EH (cell line): ENCODE measurements at regions not wholly inside any gene's neighbourhood (a gene's known extent, or its start where the extent isn't known, plus 50 kb on each side); places are given as distances from the start of the nearest gene placed in this dataset.
"Not testable (repeated sequence)": the region's sequence is repeated elsewhere in the genome, so short reads cannot be mapped to it uniquely, and the experiment has no call there.

Experiments used
- DNase-seq: peaks from one replicate; pipeline ENCODE4 v3.0.0-alpha.2; 2015; ENCODE audit warnings: low read depth

DNA sequence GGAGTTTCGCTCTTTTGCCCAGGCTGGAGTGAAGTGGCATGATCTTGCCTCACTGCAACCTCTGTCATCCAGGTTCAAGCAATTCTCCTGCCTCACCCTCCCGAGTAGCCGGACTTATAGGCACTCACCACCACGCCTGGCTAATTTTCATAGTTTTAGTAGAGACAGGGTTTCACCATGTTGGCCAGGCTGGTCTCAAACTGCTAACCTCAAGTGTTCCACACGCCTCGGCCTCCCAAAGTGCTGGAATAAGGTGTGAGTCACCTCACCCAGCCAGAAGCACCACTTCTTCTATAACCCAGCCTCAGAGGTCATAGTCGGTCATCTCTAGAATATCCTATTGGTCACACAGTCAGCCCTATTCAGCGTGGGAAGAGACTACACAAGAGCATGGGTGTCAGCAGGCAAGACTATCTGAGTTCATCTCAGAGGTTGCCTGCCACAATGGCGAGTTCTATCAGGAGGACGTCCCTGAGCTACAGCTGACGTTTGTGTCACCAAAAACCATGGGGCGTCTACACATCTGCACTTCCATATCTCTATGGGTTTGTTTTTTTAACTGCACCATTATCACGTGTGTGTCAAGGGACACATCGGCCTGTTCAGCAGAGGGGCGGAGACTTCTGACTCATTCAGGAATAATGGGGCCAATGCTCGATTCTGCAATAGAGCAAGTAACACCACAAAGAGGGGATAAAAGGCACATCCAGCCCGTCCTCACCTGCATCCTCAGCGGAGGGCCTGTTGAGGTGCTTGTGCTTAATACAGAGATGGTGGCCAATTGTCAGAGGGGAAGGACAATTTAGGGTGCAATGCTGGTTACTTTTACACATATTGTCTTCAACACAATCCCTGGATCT, 256.3 kb upstream of the IRF2BP2 start:
- peak; percentile 90 for DNase-seq

DNA sequence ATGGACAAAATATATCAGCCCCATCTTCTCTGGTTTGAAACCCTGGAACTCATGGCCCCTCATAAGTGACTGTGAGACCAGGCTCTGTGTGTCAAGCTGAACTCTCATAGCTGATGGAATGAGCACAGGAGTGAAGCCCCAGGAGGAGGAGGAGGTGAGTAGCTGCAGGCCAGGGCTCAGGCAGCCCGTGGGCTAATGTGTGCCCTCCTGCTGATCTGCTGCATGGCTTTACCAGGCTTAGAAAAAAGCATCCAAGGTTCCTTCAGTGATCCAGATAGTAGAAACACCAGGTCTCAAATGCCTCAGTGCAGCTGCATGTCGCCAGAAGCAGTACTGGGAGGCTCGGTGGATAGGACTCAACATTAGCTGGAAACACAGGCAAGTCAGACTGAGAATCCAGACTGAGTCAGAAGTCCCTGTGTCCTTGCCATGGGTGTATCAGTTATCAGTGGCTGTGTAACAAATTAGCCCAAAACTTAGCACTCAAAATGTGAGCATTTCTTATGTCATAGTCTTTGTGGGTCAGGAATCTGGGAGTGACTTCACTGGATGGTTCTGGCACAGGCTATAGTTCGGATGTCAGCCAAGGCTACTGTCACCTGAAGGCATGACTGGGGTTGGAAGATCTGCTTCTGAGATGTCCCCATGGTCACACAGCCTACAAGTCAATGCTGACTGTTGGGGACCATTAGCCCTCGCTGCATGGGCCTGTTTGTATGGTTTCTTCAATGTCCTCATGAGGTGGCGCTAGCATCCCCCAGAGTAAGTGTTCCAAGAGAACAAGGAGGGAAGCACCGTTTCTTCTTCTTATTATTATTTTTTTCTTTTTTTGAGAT, 255.4 kb upstream of the IRF2BP2 start:
- no peak for DNase-seq

DNA sequence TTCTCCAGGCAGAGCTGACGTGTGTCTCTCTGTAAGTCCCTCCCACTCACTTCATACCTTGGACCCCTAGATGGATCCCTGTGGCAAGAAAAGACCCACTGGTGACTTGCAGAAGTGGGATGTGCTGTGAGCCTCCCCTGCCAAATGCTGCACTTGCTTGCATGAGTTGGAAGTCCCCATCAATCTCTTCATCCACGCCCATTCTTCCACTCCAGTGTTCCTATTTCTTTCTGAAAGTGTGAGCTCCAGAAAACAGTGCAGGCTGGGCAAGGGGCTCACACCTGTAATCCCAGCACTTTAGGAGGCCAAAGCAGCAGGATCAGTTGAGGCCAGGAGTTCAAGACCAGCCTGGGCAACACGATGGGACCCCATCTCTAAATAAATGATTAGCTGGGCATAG, 254.1 kb upstream of the IRF2BP2 start:
- no peak for DNase-seq

DNA sequence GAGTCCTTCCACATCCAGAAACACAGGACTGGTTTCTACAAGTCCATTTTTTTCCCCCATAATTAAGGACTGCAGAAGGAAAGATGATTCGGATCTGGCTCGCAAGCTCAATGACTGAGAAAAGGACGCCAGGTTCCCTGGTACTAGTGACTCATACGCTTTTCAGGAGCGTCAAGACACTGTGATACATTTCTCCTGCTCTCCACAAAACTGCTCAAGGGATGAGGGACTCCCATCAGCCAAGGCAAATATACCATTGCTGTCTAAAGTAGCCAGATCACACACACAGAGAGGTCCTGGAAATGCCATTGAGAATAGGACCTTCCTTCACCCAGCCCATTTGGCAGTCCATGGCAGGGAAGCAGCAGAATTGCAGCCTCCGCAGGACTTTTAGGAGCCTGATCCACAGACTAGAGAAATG, 253.6 kb upstream of the IRF2BP2 start:
- peak; percentile 81 for DNase-seq

DNA sequence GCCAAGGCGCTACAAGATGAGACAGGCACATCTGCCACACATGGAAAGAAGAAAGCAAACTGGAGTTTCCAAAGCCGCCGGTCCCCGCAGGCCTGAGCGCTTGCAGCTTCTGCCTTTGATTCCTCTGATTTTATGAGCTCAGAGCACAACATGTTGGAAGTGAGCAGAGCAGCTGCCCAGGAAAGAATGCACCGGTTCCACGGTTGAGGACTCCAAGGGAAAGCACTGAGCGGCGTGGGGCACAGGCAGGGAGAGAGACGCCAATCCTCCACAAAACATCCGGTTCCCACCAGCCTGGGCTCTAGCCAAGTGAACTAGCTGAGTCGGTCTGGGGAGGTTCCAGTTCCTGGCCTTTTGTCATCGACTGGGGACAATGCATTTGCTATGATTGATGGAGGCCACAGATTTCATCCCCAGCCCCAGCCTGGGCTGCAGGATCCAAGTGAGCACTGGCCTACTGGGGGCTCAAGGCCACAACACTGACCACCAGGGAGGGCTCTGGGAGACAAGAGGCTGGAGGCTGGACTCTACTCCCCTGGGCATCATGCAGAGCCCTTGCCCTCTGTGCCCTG, 253.1 kb upstream of the IRF2BP2 start:
- DNase-seq = peak; percentile 86

DNA sequence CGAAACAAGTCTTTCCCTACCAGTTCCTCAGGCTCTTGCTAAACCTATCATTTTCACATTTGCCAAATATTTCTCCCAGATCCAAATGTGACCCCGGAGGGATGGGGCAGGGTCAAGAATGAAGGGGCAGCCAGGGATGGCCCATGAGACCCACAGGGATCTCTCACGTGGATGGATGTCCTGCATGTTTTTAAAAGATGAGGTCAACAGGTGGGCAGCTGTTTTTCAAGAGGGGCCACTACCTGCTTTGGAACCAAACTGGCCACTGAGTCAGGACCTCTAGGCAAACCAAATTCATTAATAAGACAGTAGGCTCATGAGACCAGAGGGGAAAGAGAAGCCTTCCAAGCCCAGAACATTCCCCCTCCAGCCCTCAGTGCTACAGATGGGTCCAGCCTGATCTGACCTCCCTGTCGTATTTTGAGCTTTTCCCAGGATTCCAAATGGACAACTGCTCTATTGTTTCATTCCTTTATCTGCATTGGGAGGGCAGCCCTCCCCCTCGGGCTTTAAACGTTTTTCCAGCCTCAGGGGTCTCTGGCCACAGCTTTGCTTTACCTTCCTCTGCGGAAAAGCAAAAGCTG, 252.5 kb upstream of the IRF2BP2 start:
- DNase-seq = no peak

DNA sequence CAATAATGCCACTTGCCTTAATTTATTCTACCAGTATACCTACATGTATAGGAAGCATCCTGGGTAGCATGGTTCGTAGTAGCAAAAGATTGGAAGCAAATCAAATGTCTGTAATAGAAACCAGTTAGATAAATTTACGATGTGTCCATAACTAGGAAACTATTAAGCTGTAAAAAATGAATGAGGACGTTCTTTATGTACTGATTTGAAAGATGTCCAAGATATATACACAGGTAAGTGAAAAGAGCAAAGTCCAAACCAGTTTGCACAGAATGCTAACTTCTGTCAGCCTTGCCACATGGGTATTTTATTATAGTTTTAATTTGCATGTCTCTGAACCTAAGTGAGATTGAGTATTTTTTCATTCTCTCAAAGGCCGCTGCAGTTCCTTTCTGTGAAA, 251.8 kb upstream of the IRF2BP2 start:
- DNase-seq = no peak

DNA sequence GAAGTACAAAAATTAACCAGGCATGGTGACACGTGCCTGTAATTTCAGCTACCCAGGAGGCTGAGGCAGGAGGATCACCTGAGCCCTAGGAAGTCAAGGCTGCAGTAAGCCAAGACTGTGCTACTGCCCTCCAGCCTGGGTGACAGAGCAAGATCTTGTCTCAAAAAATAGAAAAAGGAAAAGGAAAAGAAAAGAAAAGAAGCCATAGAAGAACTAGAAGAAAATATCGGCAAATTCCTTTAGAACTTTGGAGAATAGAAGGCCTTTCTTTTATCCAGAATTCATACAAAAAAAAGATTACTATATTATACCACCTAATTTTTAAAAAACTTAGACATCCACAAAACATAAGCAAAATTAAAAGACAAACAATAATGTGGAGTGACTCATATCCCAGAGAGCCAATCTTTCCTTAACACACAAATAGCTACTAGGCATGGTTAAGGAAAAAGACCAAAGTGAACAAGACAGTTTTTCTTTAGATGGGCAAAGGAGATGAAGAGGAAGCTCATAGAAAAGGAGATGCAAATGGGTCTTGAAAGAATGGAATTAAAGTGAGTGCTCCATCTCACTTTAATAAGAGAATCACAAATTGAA, 251.1 kb upstream of the IRF2BP2 start:
- DNase-seq = no peak

DNA sequence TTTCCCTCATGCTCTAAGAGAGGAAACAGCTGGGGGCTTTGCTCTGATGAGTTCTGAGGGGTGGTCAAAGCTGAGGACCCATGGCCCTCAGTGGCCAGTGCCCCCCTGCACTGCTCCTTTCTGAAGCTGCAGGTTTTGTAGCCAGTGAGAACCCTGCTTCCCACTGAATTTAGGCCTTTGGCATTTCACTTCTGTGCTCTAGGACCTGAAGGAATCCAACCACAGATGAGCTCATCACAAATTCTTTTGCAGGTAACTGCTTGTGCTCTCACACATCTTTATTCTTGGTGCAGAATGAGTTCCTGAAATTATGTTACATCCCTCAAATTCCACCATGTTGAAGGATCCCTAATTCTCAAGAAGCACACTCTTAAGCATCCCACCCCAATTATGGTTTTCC, 248.7 kb upstream of the IRF2BP2 start:
- DNase-seq = no peak

DNA sequence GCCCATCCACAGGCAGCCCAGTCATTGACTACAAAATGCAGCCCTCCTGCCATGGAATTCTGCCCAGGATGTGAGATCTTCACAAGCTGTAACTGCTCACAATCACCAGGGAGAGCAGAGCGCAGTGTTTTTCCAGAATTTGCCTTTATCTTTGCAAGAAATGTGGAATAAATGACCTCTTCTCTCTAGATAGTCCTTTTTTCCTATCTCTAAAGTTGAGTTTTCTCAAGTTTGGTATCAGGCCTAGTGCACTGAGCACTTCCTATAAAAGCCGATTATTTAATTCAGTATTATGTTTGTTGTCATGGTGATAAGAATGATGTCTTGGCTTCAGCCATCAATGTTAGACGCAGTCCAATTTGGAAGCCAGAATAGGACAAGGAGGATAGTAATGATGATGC, 246.9 kb upstream of the IRF2BP2 start:
- no peak for DNase-seq

DNA sequence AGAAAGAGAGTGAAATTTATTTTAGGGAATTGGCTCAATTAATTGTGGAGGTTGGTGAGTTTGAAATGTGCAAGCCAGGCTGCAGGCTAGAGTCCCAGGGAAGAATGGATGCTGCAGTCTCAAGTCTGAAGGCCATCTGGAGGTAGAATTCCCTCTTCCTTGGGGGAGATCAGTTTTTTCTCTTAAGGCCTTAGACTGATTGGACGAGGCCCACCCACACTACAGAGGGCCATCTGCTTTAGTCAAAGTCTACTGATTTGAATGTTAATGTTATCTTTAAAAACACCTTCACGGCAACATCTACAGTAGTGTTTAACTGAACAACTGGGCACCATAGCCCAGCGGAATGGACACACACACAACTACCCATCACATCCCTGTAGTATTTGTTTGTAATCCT, 245.9 kb upstream of the IRF2BP2 start:
- no peak for DNase-seq

DNA sequence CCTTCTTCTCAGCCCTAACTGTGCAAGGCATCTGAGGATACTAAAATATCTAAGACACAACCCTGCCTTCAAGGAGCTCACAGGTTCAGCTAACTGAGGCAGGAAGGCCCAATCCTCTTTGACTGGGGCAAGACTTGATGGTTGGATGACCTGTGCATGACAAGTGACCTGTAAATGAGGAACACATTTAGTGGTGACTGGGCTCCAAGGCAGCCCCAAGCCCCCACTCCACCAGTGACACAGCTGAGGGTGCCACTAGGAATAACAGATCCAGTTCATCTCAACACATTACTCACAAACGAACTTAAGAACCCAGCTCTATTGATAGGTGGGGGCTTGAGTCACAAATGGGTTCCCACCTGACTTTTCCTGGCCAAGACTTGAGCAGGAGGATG, 244.7 kb upstream of the IRF2BP2 start:
- DNase-seq = no peak

DNA sequence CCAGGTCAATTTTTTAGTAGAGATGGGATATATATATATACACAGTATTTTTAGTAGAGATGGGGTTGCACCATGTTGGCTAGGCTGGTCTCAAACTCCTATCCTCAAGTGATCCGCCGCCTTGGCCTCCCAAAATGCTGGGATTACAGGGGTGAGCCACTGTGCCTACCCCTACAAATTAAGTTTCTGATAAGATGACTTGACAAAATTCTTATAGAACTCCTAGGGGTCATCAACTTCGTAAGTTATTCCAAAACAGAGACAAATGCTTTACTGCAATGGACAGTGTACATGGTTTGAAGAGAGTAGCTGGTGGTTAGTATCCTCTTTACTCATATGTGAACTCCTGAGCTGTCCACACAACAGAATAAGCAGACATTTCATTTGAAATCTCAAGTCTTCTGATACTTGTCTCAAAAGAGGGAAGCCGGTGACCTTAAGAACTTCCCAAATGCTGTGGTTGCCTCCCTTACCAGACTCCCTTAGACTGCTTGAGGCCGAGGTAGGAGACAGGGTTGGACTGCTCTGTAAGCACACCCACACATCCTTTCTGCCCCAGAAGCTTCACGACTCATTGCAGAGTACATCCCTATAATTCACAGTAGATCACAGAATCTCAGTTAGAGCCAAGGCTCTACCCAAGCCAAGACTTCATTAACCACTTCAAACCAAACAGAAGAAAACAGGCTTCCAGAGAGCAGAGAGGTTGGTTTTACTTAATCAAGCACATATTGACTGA, 244.1 kb upstream of the IRF2BP2 start:
- peak; percentile 51 for DNase-seq

DNA sequence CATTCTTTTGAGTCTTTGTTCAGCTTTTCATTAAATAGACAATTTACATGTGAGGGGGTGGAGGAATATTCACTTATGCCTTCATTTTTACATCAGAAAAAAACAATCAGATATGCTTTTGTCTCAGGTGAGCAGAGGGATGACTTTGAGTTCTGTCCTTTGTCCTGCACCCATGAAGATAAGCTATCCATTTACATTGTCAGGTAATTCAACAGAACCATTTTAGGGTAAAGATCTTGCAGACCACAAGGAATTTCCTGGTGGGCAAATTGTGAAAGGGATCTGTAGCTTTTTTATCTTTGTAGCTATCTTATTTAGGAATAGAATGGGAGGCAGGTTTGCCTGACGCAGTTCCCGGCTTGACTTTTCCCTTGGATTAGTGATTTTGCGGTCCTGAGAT, 242.7 kb upstream of the IRF2BP2 start:
- no peak for DNase-seq

DNA sequence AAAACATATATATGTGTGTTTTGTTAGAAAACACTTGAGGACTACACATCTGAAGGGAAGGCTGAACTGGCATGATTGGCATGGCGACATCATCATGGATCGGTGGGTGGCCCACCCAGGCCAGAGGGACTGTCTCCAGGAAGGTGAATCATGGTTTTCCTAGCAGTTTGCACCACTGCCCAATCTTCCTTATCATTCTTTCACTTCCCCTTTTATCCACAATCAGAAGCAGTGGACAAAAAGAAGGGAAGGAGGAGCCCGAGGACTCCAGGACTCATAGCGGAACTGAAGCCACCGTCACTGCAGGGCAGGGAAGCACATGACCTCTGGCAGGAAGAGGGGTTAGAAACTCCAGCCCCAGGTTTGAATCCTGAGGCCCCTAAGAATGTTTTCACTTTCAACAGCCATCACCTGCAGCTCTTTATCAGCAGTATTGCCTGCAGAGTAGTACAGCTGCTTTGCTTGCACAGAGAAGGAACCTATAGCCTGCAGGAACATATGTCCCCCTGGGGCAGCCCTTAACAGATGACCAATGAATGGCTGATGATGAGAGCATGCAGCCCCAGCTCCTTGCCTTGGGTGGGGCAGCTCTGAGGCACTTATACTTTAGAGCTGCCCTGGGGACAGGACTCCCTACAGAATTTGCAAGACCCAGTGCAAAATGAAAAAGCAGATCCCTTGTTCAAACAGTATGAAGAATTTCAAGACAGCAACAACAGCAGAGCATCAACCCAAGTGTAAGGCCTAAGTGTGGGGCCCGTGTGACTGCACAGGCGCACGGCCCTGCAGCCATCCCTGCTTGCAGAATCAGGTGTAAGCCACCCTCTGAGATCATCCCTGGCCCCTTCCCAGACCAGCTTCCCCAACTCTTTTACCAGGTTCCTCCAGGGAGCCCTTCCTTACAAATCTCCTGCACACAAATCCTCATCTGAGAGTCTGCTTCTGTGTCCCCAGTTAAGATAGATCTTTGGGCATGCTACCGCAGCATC, 241.8 kb upstream of the IRF2BP2 start:
- peak; percentile 79 for DNase-seq

DNA sequence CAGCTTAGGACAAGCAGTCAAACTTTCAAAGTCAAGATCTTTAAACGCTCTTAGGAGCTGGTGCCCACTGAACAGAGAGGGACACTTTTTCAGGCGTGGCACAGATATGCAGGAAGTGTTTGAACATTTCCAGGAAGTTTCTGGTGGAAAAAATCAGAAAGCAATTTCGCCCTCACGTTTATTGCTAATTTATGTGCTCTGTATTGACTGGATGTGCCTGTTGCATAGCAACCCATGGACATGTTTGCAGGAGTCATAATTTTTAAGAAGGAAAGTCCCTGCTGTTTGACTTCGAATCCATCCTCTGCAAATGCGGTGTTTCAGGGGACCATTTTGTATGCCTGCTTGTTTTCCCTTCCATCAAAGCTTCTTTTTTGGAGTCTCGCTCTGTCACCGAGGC, 239.9 kb upstream of the IRF2BP2 start:
- DNase-seq = no peak

DNA sequence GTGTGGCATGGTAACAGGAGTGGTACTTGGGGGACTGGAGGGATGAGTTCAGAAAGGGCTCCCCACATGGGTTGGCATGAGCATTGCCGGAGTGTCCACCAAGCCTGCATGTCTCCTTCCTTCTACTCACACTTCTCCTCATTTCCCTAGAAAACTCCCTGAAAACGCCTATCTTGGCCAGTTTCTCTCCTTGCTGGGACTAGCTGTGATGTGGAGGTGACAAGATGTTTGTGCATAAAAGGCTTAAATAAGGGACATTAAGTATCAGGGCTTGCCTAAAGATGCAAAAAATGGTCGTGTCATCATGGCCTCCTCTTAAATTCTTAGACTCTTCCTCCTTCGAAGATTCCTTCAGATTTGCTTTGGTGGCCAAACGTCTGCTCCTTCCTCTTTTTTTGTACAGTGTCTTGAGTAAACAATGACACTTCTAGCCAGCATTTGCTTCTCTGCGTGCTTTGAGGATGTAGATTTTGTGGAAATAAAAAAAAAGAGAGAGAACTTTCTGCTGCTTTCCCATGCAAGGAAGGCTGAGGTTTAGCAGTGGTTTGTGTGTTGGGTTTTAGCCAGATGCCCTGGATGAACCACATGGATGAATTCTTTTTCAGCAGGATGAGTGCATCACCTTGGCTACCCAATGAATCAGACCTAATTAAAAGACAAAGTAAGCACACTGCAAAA, 239.1 kb upstream of the IRF2BP2 start:
- peak; percentile 97 for DNase-seq

DNA sequence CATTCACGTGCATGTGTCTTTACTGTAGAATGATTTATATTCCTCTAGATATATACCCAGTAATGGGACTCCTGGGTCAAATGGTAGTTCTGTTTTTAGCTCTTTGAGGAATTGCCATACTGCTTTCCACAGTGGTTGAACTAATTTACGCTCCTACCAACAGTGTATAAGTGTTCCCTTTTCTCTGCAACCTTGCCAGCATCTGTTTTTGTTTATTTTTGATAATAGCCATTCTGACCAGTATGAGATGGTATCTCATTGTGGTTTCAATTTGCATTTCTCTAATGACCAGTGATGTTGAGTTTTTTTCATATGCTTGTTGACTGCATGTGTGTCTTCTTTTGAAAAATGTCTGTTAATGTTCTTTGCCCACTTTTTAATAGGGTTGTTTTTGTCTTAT, 236.8 kb upstream of the IRF2BP2 start:
- not testable (repeated sequence) for DNase-seq

DNA sequence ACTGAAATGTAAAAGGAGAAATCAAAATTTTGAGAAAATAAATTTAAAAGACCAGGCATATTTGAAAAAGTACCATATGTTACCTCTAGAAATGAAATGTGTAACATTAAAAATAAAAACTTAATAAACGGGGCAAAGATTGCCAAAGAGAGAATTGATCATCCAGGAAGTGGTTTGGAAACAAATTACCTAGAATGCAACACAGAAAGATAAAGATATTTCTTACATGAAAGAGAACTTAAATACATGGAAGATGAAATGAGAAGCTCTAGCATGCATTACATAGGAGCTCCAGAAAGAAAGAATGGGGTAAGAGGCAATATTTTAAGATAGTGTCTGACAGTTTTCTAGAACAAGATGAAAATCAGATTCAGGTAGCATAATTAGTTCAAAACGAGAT, 235.9 kb upstream of the IRF2BP2 start:
- DNase-seq = no peak
